ENCODE measurements at regions not wholly inside any gene's neighbourhood (a gene's known extent, or its start where the extent isn't known, plus 50 kb on each side); places are given as distances from the start of the nearest gene placed in this dataset.
A peak's percentile ranks its signal among the peaks of the same experiment; 100 is the strongest.

GRCh38 chr9:105828171-105828570 lies 133.8 kb downstream of the TMEM38B start:
- no peak for DNase-seq

- no peak for DNase-seq
These were observed 134.4 kb downstream of the TMEM38B start for GRCh38 chr9:105828596-105829213.

- no peak for DNase-seq
These were observed 136.1 kb downstream of the TMEM38B start for GRCh38 chr9:105830461-105830860.

- DNase-seq = no peak
These were observed 137.9 kb downstream of the TMEM38B start for GRCh38 chr9:105832096-105832710.

GRCh38 chr9:105833271-105833975 lies 139.1 kb downstream of the TMEM38B start:
- no peak for DNase-seq

GRCh38 chr9:105834404-105834803 lies 140.1 kb downstream of the TMEM38B start:
- no peak for DNase-seq

- peak; percentile 34 for DNase-seq
These were observed 141.4 kb downstream of the TMEM38B start for GRCh38 chr9:105835721-105836120.

GRCh38 chr9:105836936-105837660 lies 142.8 kb downstream of the TMEM38B start:
- DNase-seq = no peak

GRCh38 chr9:105841562-105841961 lies 147.2 kb downstream of the TMEM38B start:
- no peak for DNase-seq

GRCh38 chr9:105842023-105842644 lies 147.8 kb downstream of the TMEM38B start:
- no peak for DNase-seq

GRCh38 chr9:105846825-105847224 lies 152.5 kb downstream of the TMEM38B start:
- no peak for DNase-seq

GRCh38 chr9:105850852-105851500 lies 156.6 kb downstream of the TMEM38B start:
- no peak for DNase-seq

GRCh38 chr9:105854026-105854782 lies 159.9 kb downstream of the TMEM38B start:
- DNase-seq = no peak

- DNase-seq = no peak
These were observed 160.7 kb downstream of the TMEM38B start for GRCh38 chr9:105854783-105855724.

- DNase-seq = no peak
These were observed 161.6 kb downstream of the TMEM38B start for GRCh38 chr9:105855987-105856386.

GRCh38 chr9:105858006-105858690 lies 163.8 kb downstream of the TMEM38B start:
- DNase-seq = no peak

GRCh38 chr9:105858877-105859276 lies 164.5 kb downstream of the TMEM38B start:
- no peak for DNase-seq

GRCh38 chr9:105859428-105860091 lies 165.2 kb downstream of the TMEM38B start:
- DNase-seq = no peak

- DNase-seq = no peak
These were observed 166.2 kb downstream of the TMEM38B start for GRCh38 chr9:105860516-105860915.
